Thyroid gland (tissue), 4 donors: ENCODE measurements at regions not wholly inside any gene's neighbourhood (a gene's known extent, or its start where the extent isn't known, plus 50 kb on each side); places are given as distances from the start of the nearest gene placed in this dataset.

ENCODE experiments used
- POLR2A ChIP-seq, 2 donors: fragments of 450-650 bp; IDR thresholded peaks; one replicate each; pipeline ENCODE4 v1.6.1; 2017; ENCODE audit warnings: antibody characterized with exemption in 2 of 2, mild to moderate bottlenecking in 2 of 2, moderate library complexity in 1 of 2
- TF ChIP-seq, protein P1 (sequence below), 6 experiments: fragments of 200-600 bp in 3 of 6; fragments of 450-650 bp in 3 of 6; sonication (generic) in 3 of 6; IDR thresholded peaks; one replicate each; pipeline ENCODE4 v1.5.1; 2016 to 2019; ENCODE audit warnings: antibody characterized with exemption in 6 of 6, mild to moderate bottlenecking in 2 of 6, inconsistent platforms in 1 of 6, moderate library complexity in 1 of 6

DNA sequence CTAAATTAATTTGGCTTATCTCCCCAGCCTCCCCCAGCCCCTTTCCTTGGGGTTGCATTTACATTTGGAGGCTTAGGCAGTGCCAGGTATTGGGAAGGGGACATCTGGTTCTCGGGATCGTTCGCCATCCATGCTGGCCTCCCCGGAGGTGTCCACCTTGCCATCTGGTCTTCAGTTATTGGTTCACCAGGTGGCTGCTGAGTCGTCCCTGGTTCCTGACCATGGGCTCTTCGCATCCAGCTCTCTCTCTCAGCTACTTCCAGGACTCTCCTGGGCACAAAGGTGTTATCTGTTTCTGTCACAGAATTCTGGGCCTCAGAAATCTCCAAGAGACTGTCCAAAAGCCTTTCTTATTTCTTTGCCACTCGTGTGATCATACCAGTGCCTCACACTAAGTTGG is 75.4 kb upstream of the SCOC start:
- TF ChIP-seq POLR2A (IDR thresholded peaks at IDR 0.05) = no peak
- TF ChIP-seq, protein P1, sequence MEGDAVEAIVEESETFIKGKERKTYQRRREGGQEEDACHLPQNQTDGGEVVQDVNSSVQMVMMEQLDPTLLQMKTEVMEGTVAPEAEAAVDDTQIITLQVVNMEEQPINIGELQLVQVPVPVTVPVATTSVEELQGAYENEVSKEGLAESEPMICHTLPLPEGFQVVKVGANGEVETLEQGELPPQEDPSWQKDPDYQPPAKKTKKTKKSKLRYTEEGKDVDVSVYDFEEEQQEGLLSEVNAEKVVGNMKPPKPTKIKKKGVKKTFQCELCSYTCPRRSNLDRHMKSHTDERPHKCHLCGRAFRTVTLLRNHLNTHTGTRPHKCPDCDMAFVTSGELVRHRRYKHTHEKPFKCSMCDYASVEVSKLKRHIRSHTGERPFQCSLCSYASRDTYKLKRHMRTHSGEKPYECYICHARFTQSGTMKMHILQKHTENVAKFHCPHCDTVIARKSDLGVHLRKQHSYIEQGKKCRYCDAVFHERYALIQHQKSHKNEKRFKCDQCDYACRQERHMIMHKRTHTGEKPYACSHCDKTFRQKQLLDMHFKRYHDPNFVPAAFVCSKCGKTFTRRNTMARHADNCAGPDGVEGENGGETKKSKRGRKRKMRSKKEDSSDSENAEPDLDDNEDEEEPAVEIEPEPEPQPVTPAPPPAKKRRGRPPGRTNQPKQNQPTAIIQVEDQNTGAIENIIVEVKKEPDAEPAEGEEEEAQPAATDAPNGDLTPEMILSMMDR (IDR thresholded peaks at IDR 0.05) = no peak
